Nephron (organoid): ENCODE measurements at regions not wholly inside any gene's neighbourhood (a gene's known extent, or its start where the extent isn't known, plus 50 kb on each side); places are given as distances from the start of the nearest gene placed in this dataset.

ENCODE experiments used
- H3K27ac Mint-ChIP-seq, 3 experiments: 2 replicates each; pipeline ENCODE4 v1.8.0; 2020; ENCODE audit warnings: mixed read lengths in 3 of 3, mild to moderate bottlenecking in 2 of 3, moderate library complexity in 1 of 3
- H3K27me3 Mint-ChIP-seq: 2 replicates; pipeline ENCODE4 v1.8.0; 2021; ENCODE audit warnings: low read depth, mild to moderate bottlenecking, moderate library complexity, mixed read lengths
- H3K36me3 Mint-ChIP-seq: 2 replicates; pipeline ENCODE4 v1.8.0; 2020; ENCODE audit warnings: low read depth, mixed read lengths
- H3K4me1 Mint-ChIP-seq: 2 replicates; pipeline ENCODE4 v1.8.0; 2020; ENCODE audit warnings: mixed read lengths
- H3K4me3 Mint-ChIP-seq, 3 experiments: 2 replicates each; pipeline ENCODE4 v1.8.0; 2020; ENCODE audit warnings: mild to moderate bottlenecking in 3 of 3, mixed read lengths in 3 of 3, moderate library complexity in 2 of 3
- H3K9me3 Mint-ChIP-seq: 2 replicates; pipeline ENCODE4 v1.8.0; 2020; ENCODE audit warnings: mixed read lengths
- TF ChIP-seq, protein P1 (sequence below), 3 experiments: fragments of 200-600 bp; sonication (generic); IDR thresholded peaks; one replicate each; pipeline ENCODE4 v1.5.0; 2021; ENCODE audit warnings: antibody characterized with exemption in 3 of 3; ENCODE audit not compliant: unreplicated experiment in 3 of 3

DNA sequence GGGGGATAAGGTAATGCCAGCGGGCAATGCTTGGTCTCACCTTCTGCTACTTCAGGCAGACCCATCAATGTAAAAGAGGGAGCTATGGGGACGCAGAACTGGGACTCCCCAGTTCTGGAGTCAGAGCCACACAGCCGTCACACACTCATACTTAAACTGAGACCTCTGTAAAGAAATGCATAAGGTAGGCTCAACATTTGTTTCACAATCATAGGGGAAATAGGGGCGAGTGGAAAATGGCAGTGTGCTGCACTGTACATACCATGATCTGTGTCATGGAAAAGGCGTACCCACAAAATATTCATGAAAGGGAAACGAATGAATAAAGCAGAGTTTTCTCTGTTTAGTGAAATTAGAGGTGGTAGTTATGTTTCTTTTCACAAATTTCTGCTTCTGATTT is 318.0 kb upstream of the NPVF start:
- H3K4me3 Mint-ChIP-seq = no peak overlapping the region
- peaks cover 65% of the 10 kb centered on the region for H3K4me1 Mint-ChIP-seq
- peak overlapping the region in 2 of 3 experiments; percentile 15 to 84 for H3K27ac Mint-ChIP-seq
- TF ChIP-seq, protein P1, sequence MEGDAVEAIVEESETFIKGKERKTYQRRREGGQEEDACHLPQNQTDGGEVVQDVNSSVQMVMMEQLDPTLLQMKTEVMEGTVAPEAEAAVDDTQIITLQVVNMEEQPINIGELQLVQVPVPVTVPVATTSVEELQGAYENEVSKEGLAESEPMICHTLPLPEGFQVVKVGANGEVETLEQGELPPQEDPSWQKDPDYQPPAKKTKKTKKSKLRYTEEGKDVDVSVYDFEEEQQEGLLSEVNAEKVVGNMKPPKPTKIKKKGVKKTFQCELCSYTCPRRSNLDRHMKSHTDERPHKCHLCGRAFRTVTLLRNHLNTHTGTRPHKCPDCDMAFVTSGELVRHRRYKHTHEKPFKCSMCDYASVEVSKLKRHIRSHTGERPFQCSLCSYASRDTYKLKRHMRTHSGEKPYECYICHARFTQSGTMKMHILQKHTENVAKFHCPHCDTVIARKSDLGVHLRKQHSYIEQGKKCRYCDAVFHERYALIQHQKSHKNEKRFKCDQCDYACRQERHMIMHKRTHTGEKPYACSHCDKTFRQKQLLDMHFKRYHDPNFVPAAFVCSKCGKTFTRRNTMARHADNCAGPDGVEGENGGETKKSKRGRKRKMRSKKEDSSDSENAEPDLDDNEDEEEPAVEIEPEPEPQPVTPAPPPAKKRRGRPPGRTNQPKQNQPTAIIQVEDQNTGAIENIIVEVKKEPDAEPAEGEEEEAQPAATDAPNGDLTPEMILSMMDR (IDR thresholded peaks at IDR 0.05; ENCODE audit: unreplicated experiment in 3 of 3) = no peak
- H3K36me3 Mint-ChIP-seq = no peaks in the 10 kb centered on the region
- H3K27me3 Mint-ChIP-seq = no peaks in the 10 kb centered on the region
- no peaks in the 10 kb centered on the region for H3K9me3 Mint-ChIP-seq

DNA sequence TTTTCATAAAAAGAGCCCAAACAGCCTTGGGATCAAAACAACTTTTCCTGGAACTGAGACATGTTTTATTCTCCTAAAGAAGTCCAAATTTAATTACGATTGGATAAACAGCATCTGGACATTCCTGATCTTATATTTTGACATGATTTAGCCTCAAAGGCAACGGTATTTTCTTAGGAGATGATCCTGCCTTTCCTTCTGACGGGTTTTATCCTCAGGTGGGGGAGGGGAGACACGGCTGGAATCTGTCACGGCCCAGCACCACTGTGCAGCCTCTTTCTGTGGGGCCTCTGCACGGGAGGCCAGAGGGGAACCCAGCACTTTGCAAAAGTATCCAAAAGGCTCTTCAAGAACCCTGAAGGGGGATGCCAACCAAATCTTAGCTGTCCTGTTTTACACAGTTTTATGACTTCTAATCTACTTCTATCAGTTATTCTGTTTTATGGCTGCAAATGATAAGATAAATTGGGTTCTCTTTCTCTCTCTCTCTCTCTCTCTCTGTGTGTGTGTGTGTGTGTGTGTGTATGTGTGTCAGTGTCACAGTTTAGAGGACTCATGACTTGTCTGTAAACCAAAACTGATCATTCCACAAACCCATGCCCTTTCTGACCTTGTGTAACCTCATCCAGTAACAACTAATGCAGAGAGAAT is 321.1 kb upstream of the NPVF start:
- H3K27ac Mint-ChIP-seq = peak overlapping the region; percentile 62 to 77 (median 72)
- H3K9me3 Mint-ChIP-seq = no peaks in the 10 kb centered on the region
- no peaks in the 10 kb centered on the region for H3K27me3 Mint-ChIP-seq
- H3K4me1 Mint-ChIP-seq = peaks cover 52% of the 10 kb centered on the region
- TF ChIP-seq, protein P1 (IDR thresholded peaks at IDR 0.05; ENCODE audit: unreplicated experiment in 3 of 3) = no peak
- H3K4me3 Mint-ChIP-seq = no peak overlapping the region
- no peaks in the 10 kb centered on the region for H3K36me3 Mint-ChIP-seq

DNA sequence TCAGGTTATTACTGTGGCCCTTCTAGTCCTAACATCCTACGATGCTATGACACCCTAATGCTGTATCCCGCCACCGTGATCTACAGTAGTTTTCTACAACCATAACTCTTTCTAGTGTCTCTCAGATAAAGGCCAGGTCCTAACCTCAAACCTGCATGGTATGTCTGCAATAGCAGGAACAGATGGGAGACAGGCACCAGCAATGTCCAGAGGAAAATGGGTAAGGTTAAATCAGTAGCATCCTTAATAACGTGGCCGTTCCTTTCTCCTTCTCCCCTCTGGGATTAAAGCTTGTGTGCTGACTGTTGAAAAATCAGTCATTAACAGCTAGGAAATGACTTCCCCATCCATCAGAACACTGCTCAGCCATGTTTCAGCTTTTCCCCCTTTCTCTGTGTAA is 321.9 kb upstream of the NPVF start:
- Mint-ChIP-seq H3K4me3 (no peak overlapping the region), H3K27ac (peak overlapping the region; percentile 62 to 77 (median 72)), H3K36me3 (no peaks in the 10 kb centered on the region), H3K27me3 (no peaks in the 10 kb centered on the region), H3K9me3 (no peaks in the 10 kb centered on the region), H3K4me1 (peaks cover 50% of the 10 kb centered on the region)
- TF ChIP-seq, protein P1 (IDR thresholded peaks at IDR 0.05; ENCODE audit: unreplicated experiment in 3 of 3) = no peak

DNA sequence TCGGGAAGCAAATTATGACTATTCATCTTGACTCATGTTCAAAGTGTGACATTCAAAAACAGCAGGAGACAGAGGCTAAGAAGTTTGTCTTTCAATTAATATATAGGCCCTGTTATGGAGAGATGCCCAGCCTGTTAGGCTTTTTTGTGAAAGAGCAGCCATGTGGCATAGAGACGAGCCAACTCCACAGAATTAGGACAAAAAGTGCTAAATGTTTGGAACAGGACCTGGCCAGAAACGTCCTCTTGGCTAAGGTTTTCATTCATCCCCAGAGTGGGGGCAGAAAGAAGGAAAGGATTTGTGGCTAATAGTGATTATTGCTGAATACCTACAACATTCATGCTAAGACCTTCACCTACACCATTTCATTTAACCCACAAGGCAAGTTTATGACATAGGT is 324.7 kb upstream of the NPVF start:
- H3K4me1 Mint-ChIP-seq = peaks cover 63% of the 10 kb centered on the region

DNA sequence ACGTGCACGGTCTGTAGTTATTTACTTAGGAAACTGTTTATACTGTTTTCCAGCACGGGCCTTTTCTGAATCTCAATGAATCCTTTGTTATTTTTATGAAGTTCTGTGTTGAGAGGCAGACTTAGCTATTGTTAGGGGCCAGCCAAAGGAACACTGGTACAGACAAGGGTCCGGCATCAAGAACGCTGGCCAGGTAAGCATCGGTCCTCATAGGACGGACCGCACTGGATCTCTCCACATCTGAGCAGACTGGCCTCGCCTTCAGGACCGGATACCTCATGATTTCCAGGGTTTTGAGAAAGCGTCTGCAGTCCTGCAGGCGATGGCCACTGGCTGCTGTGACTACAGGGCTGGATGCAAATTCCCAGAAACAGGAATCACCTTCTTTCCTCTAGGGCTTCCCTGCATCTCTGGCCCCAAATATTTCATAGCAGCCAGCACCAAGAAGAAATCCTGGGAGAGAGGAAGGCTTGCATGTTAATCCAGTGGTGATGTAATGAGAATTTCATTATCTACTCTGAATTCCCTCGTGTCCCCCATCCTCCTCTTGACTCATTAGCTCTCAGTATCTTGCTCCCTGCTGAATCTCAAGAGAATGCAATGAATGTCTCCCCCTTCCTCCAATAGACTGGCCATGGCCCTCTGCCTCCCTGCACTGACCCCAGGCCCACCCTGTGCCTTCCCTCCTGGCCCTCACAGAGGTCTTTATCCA is 325.4 kb upstream of the NPVF start:
- Mint-ChIP-seq H3K9me3 (peaks cover 2% of the 10 kb centered on the region), H3K4me1 (peaks cover 57% of the 10 kb centered on the region), H3K27me3 (no peaks in the 10 kb centered on the region), H3K27ac (peak overlapping the region; percentile 4 to 34 (median 19)), H3K4me3 (no peak overlapping the region), H3K36me3 (peaks cover 2% of the 10 kb centered on the region)
- TF ChIP-seq, protein P1 (IDR thresholded peaks at IDR 0.05; ENCODE audit: unreplicated experiment in 3 of 3) = no peak

More for the DNA sequence above, 324.7 kb upstream of the NPVF start:
- Mint-ChIP-seq H3K27ac (peak overlapping the region in 2 of 3 experiments; percentile 70 to 73), H3K9me3 (peaks cover 2% of the 10 kb centered on the region), H3K27me3 (no peaks in the 10 kb centered on the region), H3K36me3 (no peaks in the 10 kb centered on the region), H3K4me3 (no peak overlapping the region)
- TF ChIP-seq, protein P1 (IDR thresholded peaks at IDR 0.05; ENCODE audit: unreplicated experiment in 3 of 3) = no peak
